ENCODE measurements at regions not wholly inside any gene's neighbourhood (a gene's known extent, or its start where the extent isn't known, plus 50 kb on each side); places are given as distances from the start of the nearest gene placed in this dataset.

DNA sequence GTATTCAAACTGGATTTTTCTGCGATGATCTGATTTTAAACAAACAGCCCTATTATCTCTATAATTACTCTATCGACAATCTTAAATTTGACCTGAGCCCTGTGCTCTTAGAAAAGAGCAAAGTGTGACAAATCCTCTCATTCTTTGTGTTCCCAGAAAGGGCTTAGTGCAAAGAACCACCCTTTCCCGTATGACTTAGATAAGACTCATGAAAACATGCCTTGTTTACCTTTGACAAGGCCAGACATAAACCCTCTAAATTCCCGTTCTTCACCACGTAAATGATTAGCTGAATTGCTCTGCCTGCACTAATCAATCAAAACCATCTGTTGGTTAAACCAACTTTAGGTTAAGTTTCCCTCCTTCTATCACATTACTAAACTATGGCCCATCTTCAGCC is 285.7 kb upstream of the SEL1L start:
- no peak overlapping the region for H3K4me3 ChIP-seq (ENCODE audit: low read depth, low read length)
- DNase-seq (ENCODE audit: low read depth) = no peak
- TF ChIP-seq, protein P1, sequence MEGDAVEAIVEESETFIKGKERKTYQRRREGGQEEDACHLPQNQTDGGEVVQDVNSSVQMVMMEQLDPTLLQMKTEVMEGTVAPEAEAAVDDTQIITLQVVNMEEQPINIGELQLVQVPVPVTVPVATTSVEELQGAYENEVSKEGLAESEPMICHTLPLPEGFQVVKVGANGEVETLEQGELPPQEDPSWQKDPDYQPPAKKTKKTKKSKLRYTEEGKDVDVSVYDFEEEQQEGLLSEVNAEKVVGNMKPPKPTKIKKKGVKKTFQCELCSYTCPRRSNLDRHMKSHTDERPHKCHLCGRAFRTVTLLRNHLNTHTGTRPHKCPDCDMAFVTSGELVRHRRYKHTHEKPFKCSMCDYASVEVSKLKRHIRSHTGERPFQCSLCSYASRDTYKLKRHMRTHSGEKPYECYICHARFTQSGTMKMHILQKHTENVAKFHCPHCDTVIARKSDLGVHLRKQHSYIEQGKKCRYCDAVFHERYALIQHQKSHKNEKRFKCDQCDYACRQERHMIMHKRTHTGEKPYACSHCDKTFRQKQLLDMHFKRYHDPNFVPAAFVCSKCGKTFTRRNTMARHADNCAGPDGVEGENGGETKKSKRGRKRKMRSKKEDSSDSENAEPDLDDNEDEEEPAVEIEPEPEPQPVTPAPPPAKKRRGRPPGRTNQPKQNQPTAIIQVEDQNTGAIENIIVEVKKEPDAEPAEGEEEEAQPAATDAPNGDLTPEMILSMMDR (IDR thresholded peaks at IDR 0.05; ENCODE audit: insufficient read depth, low read depth, low read length, missing control alignments) = no peak

- TF ChIP-seq, protein P1 (IDR thresholded peaks at IDR 0.05; ENCODE audit: insufficient read depth, low read depth, low read length, missing control alignments) = no peak
- H3K4me3 ChIP-seq (ENCODE audit: low read depth, low read length) = no peak overlapping the region
- DNase-seq (ENCODE audit: low read depth) = no peak
Measured at GRCh38 chr14:81819910-81820309, 286.3 kb upstream of the SEL1L start.

DNA sequence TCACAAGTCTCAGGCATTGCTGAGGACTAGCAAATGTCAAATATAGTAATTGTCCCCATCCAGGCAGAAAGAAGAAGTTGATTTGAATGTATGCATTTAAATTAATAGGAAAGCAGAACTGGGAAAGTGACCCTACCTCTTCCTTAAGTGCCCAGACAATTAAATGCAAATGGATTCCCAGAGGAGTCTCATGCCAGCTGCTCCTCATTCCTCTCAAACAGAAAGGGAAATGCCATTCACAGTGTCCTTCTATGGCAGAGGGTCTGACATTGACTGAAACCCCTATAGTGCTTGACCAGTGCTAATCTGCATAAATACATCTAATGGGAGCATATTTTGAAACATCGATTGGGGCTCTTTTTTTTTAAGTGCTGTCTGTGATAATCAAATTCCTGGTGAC is 292.4 kb upstream of the SEL1L start:
- DNase-seq (ENCODE audit: low read depth) = no peak
- TF ChIP-seq, protein P1 (IDR thresholded peaks at IDR 0.05; ENCODE audit: insufficient read depth, low read depth, low read length, missing control alignments) = no peak

GRCh38 chr14:81829447-81829846 is 295.8 kb upstream of the SEL1L start:
- TF ChIP-seq, protein P1 (IDR thresholded peaks at IDR 0.05; ENCODE audit: insufficient read depth, low read depth, low read length, missing control alignments) = no peak
- H3K4me3 ChIP-seq (ENCODE audit: low read depth, low read length) = no peak overlapping the region
- DNase-seq (ENCODE audit: low read depth) = no peak

More for the DNA sequence above, 292.4 kb upstream of the SEL1L start:
- no peak overlapping the region for H3K4me3 ChIP-seq (ENCODE audit: low read depth, low read length)

- H3K4me3 ChIP-seq (ENCODE audit: low read depth, low read length) = no peak overlapping the region
- no peak for DNase-seq (ENCODE audit: low read depth)
- TF ChIP-seq, protein P1 (IDR thresholded peaks at IDR 0.05; ENCODE audit: insufficient read depth, low read depth, low read length, missing control alignments) = no peak
Measured at GRCh38 chr14:81831128-81831820, 297.6 kb upstream of the SEL1L start.

DNA sequence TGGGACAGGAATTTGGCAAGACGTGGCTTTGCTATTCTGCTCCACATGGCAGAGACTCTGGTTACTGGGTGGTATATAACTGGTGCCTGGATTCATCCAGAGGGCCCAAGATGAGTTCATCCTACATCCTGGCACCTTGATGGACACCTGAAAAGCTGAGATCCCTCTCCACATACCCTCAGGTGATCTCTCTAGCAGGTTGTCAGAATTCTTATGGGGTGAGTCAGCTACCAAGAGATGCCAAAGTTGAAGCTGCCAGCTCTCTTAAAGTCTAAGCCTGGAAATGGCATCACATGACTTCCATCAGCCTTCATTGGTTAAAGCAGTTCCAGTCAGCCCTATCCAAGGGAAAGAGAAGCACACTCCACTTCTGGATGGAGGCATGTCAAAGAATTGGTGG is 300.7 kb upstream of the SEL1L start:
- H3K4me3 ChIP-seq (ENCODE audit: low read depth, low read length) = no peak overlapping the region
- DNase-seq (ENCODE audit: low read depth) = no peak
- TF ChIP-seq, protein P1 (IDR thresholded peaks at IDR 0.05; ENCODE audit: insufficient read depth, low read depth, low read length, missing control alignments) = no peak

- TF ChIP-seq, protein P1 (IDR thresholded peaks at IDR 0.05; ENCODE audit: insufficient read depth, low read depth, low read length, missing control alignments) = no peak
- no peak overlapping the region for H3K4me3 ChIP-seq (ENCODE audit: low read depth, low read length)
- DNase-seq (ENCODE audit: low read depth) = no peak
Measured at GRCh38 chr14:81837304-81837703, 303.7 kb upstream of the SEL1L start.

Data from GM12865 (cell line).